ENCODE measurements at regions not wholly inside any gene's neighbourhood (a gene's known extent, or its start where the extent isn't known, plus 50 kb on each side); places are given as distances from the start of the nearest gene placed in this dataset.

DNA sequence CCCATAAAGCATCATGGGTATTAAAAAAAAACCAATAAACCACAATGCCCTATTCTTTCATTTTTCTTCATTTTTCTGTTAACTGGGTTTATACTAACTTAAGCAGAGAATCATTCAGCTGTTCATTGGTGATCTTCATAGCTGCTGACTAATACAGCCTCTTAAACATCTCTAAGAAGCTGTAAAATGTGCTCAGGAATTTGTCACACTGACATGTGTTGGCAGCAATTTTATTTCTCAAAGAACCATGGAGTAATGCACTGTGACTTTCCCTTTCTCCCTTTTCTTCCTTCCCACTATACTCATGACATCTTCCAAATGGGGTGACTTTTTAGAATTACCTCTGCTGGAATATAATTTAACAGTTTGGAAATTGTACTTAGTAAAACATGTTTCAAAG, 315.4 kb downstream of the ANTXR2 start:
- TF ChIP-seq, protein P1, sequence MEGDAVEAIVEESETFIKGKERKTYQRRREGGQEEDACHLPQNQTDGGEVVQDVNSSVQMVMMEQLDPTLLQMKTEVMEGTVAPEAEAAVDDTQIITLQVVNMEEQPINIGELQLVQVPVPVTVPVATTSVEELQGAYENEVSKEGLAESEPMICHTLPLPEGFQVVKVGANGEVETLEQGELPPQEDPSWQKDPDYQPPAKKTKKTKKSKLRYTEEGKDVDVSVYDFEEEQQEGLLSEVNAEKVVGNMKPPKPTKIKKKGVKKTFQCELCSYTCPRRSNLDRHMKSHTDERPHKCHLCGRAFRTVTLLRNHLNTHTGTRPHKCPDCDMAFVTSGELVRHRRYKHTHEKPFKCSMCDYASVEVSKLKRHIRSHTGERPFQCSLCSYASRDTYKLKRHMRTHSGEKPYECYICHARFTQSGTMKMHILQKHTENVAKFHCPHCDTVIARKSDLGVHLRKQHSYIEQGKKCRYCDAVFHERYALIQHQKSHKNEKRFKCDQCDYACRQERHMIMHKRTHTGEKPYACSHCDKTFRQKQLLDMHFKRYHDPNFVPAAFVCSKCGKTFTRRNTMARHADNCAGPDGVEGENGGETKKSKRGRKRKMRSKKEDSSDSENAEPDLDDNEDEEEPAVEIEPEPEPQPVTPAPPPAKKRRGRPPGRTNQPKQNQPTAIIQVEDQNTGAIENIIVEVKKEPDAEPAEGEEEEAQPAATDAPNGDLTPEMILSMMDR (IDR thresholded peaks at IDR 0.05; ENCODE audit: borderline replicate concordance, control extremely low read depth, extremely low read depth, insufficient read depth, missing control alignments), result no peak
- DNase-seq (ENCODE audit: low spot score), result no peak
- in situ Hi-C loops (cut with MboI; ENCODE audit: low sequenced_read_pairs, unreplicated experiment), result no loop called here

GRCh38 chr4:79756140-79756895, 316.7 kb downstream of the ANTXR2 start:
- TF ChIP-seq, protein P1 (IDR thresholded peaks at IDR 0.05; ENCODE audit: borderline replicate concordance, control extremely low read depth, extremely low read depth, insufficient read depth, missing control alignments), result no peak
- DNase-seq (ENCODE audit: low spot score), result no peak
- in situ Hi-C loops (cut with MboI; ENCODE audit: low sequenced_read_pairs, unreplicated experiment), result no loop called here

DNA sequence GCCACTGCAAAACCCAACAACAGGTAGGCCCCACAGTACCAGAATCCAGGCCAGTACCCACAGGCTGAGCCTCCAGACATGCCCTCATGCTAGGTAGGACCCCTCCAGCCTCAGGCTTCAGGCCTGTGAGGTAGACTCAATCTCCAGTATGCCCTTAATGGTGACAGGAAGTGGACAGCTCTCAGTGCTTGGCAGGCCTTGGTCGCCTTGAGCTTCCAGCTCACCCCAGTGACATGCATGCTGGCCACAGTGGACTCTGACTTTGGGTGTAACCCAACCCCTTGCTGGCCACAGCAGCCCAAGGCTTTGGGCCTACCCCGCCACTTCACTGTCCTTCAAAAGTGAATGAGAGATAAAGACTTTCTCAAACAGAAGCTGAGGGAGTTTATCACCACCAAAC, 324.2 kb downstream of the ANTXR2 start:
- in situ Hi-C loops (cut with MboI; ENCODE audit: low sequenced_read_pairs, unreplicated experiment), result no loop called here
- no peak for DNase-seq (ENCODE audit: low spot score)

DNA sequence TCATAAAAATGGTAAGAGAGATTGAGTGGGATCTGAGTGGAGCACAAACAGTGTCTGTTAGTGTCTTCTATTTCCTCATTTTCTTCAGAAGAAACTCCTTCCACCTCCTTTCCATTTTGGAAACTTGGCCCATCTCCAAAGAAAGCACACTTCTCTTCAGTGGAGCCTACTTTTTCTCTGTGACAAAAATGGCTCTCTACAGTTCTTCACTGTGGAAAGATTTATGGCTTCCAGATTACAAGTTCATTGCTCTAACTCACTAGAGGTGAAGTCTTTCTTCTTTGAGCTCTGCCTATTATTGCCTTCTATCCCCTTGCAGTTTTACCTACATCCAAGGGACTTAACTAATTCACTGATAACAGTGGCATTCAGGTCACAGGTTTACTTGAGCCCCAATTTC, 325.8 kb downstream of the ANTXR2 start:
- TF ChIP-seq, protein P1 (IDR thresholded peaks at IDR 0.05; ENCODE audit: borderline replicate concordance, control extremely low read depth, extremely low read depth, insufficient read depth, missing control alignments), result no peak
- in situ Hi-C loops (cut with MboI; ENCODE audit: low sequenced_read_pairs, unreplicated experiment), result no loop called here
- DNase-seq (ENCODE audit: low spot score), result no peak

More for the DNA sequence above, 324.2 kb downstream of the ANTXR2 start:
- TF ChIP-seq, protein P1 (IDR thresholded peaks at IDR 0.05; ENCODE audit: borderline replicate concordance, control extremely low read depth, extremely low read depth, insufficient read depth, missing control alignments), result no peak

GRCh38 chr4:79743014-79743413, 330.0 kb downstream of the ANTXR2 start:
- TF ChIP-seq, protein P1 (IDR thresholded peaks at IDR 0.05; ENCODE audit: borderline replicate concordance, control extremely low read depth, extremely low read depth, insufficient read depth, missing control alignments), result no peak
- DNase-seq (ENCODE audit: low spot score), result no peak
- in situ Hi-C loops (cut with MboI; ENCODE audit: low sequenced_read_pairs, unreplicated experiment), result no loop called here

GRCh38 chr4:79739912-79740311, 331.9 kb upstream of the GK2 start:
- in situ Hi-C loops (cut with MboI; ENCODE audit: low sequenced_read_pairs, unreplicated experiment), result no loop called here
- TF ChIP-seq, protein P1 (IDR thresholded peaks at IDR 0.05; ENCODE audit: borderline replicate concordance, control extremely low read depth, extremely low read depth, insufficient read depth, missing control alignments), result no peak
- no peak for DNase-seq (ENCODE audit: low spot score)
